GM12878 (cell line): ENCODE measurements at regions not wholly inside any gene's neighbourhood (a gene's known extent, or its start where the extent isn't known, plus 50 kb on each side); places are given as distances from the start of the nearest gene placed in this dataset.

Experiments
- ATAC-seq: fragments of 200-7000 bp; cut with Tn5 transposase; 3 replicates; pipeline ENCODE4 v1.9.1; 2020; ENCODE audit warnings: mild to moderate bottlenecking, moderate library complexity
- BruUV-seq: library from RNA; stranded (reverse); fragments of 400-500 nt; replicated peaks from 2 replicates; lab custom pipeline; 2021; lab: Mats Ljungman, UMichigan
- CTCF ChIA-PET: fragments of 300-600 bp; sonication (Branson Sonifier 250); formaldehyde crosslinking; extraction: SDS; loops from one replicate; lab custom pipeline; 2021; ENCODE audit warnings: inconsistent platforms; lab: Yijun Ruan, JAX
- POLR2A ChIA-PET: fragments of 350-600 bp; formaldehyde crosslinking; extraction: SDS; loops from one replicate; lab custom pipeline; 2021; ENCODE audit warnings: inconsistent platforms; lab: Charles Lee
- RAD21 ChIA-PET: fragments of 300-600 bp; sonication (Branson Sonifier 250); formaldehyde crosslinking; loops from one replicate; lab custom pipeline; 2023; ENCODE audit warnings: antibody characterized with exemption; ENCODE audit not compliant: unreplicated experiment; lab: Charles Lee
- SMC1A ChIA-PET: fragments of 300-600 bp; sonication (Branson Sonifier 250); formaldehyde crosslinking; loops from one replicate; lab custom pipeline; 2023; ENCODE audit not compliant: unreplicated experiment, uncharacterized antibody; lab: Charles Lee
- DNase-seq: peaks from one replicate; pipeline ENCODE4 v3.0.0-alpha.2; 2011; ENCODE audit warnings: low read depth, low spot score
- FAIRE-seq: peaks from 3 replicates; lab custom pipeline; 2011; peaks lifted over from hg19 to GRCh38; lab: Jason Lieb, UNC
- H2AFZ ChIP-seq: 2 replicates; pipeline ENCODE4 v1.6.0; 2011; ENCODE audit warnings: low read depth, low read length, control low read depth; ENCODE audit not compliant: control insufficient read depth
- H3K27ac ChIP-seq: 2 replicates; pipeline ENCODE4 v1.5.1; 2011; ENCODE audit warnings: control low read depth; ENCODE audit not compliant: control insufficient read depth, insufficient read depth
- H3K27me3 ChIP-seq, 2 experiments: replicated peaks in 1 of 2; 2 replicates each; pipeline versions ENCODE4 v1.6.0 to v1.6.1; 2011; ENCODE audit warnings: low read length in 1 of 2; ENCODE audit not compliant: control insufficient read depth in 2 of 2, insufficient read depth in 2 of 2
- H3K36me3 ChIP-seq, 2 experiments: 2 replicates each; pipeline ENCODE4 v1.5.1; 2011; ENCODE audit warnings: low read length in 1 of 2; ENCODE audit not compliant: control insufficient read depth in 2 of 2, insufficient read depth in 2 of 2
- H3K4me1 ChIP-seq: 2 replicates; pipeline ENCODE4 v1.6.1; 2011; ENCODE audit warnings: mild to moderate bottlenecking, low read length, moderate library complexity, mixed read lengths; ENCODE audit not compliant: control insufficient read depth, insufficient read depth
- H3K4me2 ChIP-seq: 2 replicates; pipeline ENCODE4 v1.6.0; 2011; ENCODE audit warnings: control low read depth; ENCODE audit not compliant: control insufficient read depth, insufficient read depth
- H3K4me3 ChIP-seq: fragments of 200-600 bp; sonication (generic); 2 replicates; pipeline ENCODE4 v1.5.1; 2016
- H3K79me2 ChIP-seq: 2 replicates; pipeline ENCODE4 v1.6.0; 2011; ENCODE audit warnings: low read length; ENCODE audit not compliant: control insufficient read depth, insufficient read depth
- H3K9ac ChIP-seq: 2 replicates; pipeline ENCODE4 v1.8.0; 2011; ENCODE audit warnings: low read length, control low read depth, mixed read lengths; ENCODE audit not compliant: control insufficient read depth, insufficient read depth
- H3K9me3 ChIP-seq: replicated peaks from 3 replicates; pipeline ENCODE4 v1.5.1; 2011; ENCODE audit warnings: mild to moderate bottlenecking, low read length; ENCODE audit not compliant: control insufficient read depth, insufficient read depth
- H4K20me1 ChIP-seq: 2 replicates; pipeline ENCODE4 v1.6.0; 2011; ENCODE audit not compliant: control insufficient read depth, insufficient read depth
- BACH1 ChIP-seq: fragments of 450-650 bp; IDR thresholded peaks from 2 replicates; pipeline ENCODE4 v1.6.1; 2017; ENCODE audit warnings: mild to moderate bottlenecking, borderline replicate concordance
- BMI1 ChIP-seq: fragments of 450-650 bp; IDR thresholded peaks from 2 replicates; pipeline ENCODE4 v1.6.1; 2016; ENCODE audit warnings: mild to moderate bottlenecking, moderate library complexity, borderline replicate concordance
- EED ChIP-seq: sonication (generic); IDR thresholded peaks from 2 replicates; pipeline ENCODE4 v1.6.1; 2016; ENCODE audit warnings: antibody characterized with exemption, low read depth
- ESRRA ChIP-seq: IDR thresholded peaks from 2 replicates; pipeline ENCODE4 v1.6.1; 2012; ENCODE audit warnings: mild to moderate bottlenecking, low read length, improper control_type of control experiment
- FOS ChIP-seq: IDR thresholded peaks from 3 replicates; pipeline ENCODE4 v1.6.1; 2011; ENCODE audit warnings: borderline replicate concordance; ENCODE audit not compliant: insufficient read length; ENCODE audit errors: extremely low read depth
- IKZF1 ChIP-seq: fragments of 450-650 bp; conservative IDR thresholded peaks from 2 replicates; pipeline ENCODE4 v1.6.1; 2017; ENCODE audit warnings: antibody characterized with exemption, mild to moderate bottlenecking
- IKZF2 ChIP-seq, 2 experiments: fragments of 450-650 bp; IDR thresholded peaks; 2 replicates each; pipeline ENCODE4 v1.6.1; 2017; ENCODE audit warnings: mild to moderate bottlenecking in 2 of 2, moderate library complexity in 2 of 2
- NFYB ChIP-seq: IDR thresholded peaks from 2 replicates; pipeline ENCODE4 v1.6.1; 2011; ENCODE audit warnings: low read depth, mild to moderate bottlenecking, low read length, improper control_type of control experiment, moderate library complexity; ENCODE audit not compliant: insufficient read depth
- PBX3 ChIP-seq: IDR thresholded peaks from 2 replicates; pipeline ENCODE4 v1.6.1; 2011; ENCODE audit warnings: mild to moderate bottlenecking, low read depth, low read length, moderate library complexity; ENCODE audit not compliant: insufficient replicate concordance
- SMC3 ChIP-seq: IDR thresholded peaks from 2 replicates; pipeline ENCODE4 v1.6.1; 2011; ENCODE audit warnings: low read length, improper control_type of control experiment, borderline replicate concordance
- SREBF2 ChIP-seq: IDR thresholded peaks from 2 replicates; pipeline ENCODE4 v1.6.1; 2012; ENCODE audit warnings: mild to moderate bottlenecking, low read length
- STAT1 ChIP-seq: fragments of 450-650 bp; conservative IDR thresholded peaks from 2 replicates; pipeline ENCODE4 v1.6.1; 2014; ENCODE audit warnings: antibody characterized with exemption, mild to moderate bottlenecking
- YY1 ChIP-seq: IDR thresholded peaks from 2 replicates; pipeline ENCODE4 v1.6.1; 2011; ENCODE audit warnings: low read depth, mild to moderate bottlenecking, low read length
- ZNF622 ChIP-seq: fragments of 450-650 bp; IDR thresholded peaks from 2 replicates; pipeline ENCODE4 v1.6.1; 2017; ENCODE audit warnings: mild to moderate bottlenecking, inconsistent platforms
- ZSCAN29 ChIP-seq: fragments of 450-650 bp; IDR thresholded peaks from 2 replicates; pipeline ENCODE4 v1.6.1; 2017; ENCODE audit warnings: mild to moderate bottlenecking, moderate library complexity
- ZZZ3 ChIP-seq: IDR thresholded peaks from 2 replicates; pipeline ENCODE4 v1.6.1; 2011; ENCODE audit warnings: low read depth; ENCODE audit not compliant: control insufficient read depth, insufficient read length
- WGBS: methylation state at CpG from one replicate; pipeline ENCODE4 v1.1.6; 2016; ENCODE audit warnings: low lambda C conversion rate; ENCODE audit not compliant: insufficient replicate concordance, insufficient coverage; ENCODE audit errors: missing lambda C conversion rate; 5-methylcytosine and 5-hydroxymethylcytosine counted together
- in situ Hi-C: fragments of 300-500 bp; cut with MboI; formaldehyde crosslinking; loops from 9 replicates; pipeline ENCODE4 v1.14.3; 2018; ENCODE audit warnings: mixed read lengths
- intact Hi-C: fragments of 100-400 bp; cut with micrococcal nuclease; formaldehyde crosslinking; loops from one replicate; pipeline ENCODE4 v1.14.2; 2022; ENCODE audit not compliant: unreplicated experiment
- TF ChIP-seq, protein P1 (sequence below): fragments of 450-650 bp; formaldehyde crosslinking; IDR thresholded peaks from 2 replicates; pipeline ENCODE4 v1.4.0; 2022; ENCODE audit warnings: mild to moderate bottlenecking, moderate library complexity
- TF ChIP-seq, protein P2 (sequence below): fragments of 450-650 bp; IDR thresholded peaks from 2 replicates; pipeline ENCODE4 v1.6.1; 2017; ENCODE audit warnings: mild to moderate bottlenecking

- Histone ChIP-seq H3K27ac (no peak overlapping the region), H3K4me1 (no peaks in the 10 kb centered on the region), H3K4me2 (no peak overlapping the region), H3K36me3 (no peaks in the 10 kb centered on the region), H3K9me3 (no peaks in the 10 kb centered on the region), H2AFZ (no peak overlapping the region), H3K9ac (no peak overlapping the region), H3K27me3 (no peaks in the 10 kb centered on the region; a peak in 2 of 4 replicates), H3K79me2 (no peaks in the 10 kb centered on the region), H4K20me1 (no peaks in the 10 kb centered on the region), H3K4me3 (no peak overlapping the region)
- ChIA-PET SMC1A (no interaction called here), RAD21 (no interaction called here), POLR2A (no interaction called here), CTCF (no interaction called here)
- 1% methylated on average over 5 of the region's 5 CpGs for WGBS
- in situ Hi-C loops: no loop called here
- ATAC-seq: no peak
- no peak for DNase-seq
- FAIRE-seq: no peak
- no TSS peak for BruUV-seq
- intact Hi-C loops: no loop called here
- TF ChIP-seq ZNF622: no peak
- TF ChIP-seq BMI1: no peak
- no peak for TF ChIP-seq EED
- no peak for TF ChIP-seq IKZF2 (IDR thresholded peaks at IDR 0.05)
- TF ChIP-seq ZSCAN29: no peak
- TF ChIP-seq STAT1: no peak
- no peak for TF ChIP-seq BACH1
- no peak for TF ChIP-seq IKZF1
- no peak for TF ChIP-seq ZZZ3
- no peak for TF ChIP-seq YY1
- TF ChIP-seq FOS: no peak
- TF ChIP-seq, protein P1, sequence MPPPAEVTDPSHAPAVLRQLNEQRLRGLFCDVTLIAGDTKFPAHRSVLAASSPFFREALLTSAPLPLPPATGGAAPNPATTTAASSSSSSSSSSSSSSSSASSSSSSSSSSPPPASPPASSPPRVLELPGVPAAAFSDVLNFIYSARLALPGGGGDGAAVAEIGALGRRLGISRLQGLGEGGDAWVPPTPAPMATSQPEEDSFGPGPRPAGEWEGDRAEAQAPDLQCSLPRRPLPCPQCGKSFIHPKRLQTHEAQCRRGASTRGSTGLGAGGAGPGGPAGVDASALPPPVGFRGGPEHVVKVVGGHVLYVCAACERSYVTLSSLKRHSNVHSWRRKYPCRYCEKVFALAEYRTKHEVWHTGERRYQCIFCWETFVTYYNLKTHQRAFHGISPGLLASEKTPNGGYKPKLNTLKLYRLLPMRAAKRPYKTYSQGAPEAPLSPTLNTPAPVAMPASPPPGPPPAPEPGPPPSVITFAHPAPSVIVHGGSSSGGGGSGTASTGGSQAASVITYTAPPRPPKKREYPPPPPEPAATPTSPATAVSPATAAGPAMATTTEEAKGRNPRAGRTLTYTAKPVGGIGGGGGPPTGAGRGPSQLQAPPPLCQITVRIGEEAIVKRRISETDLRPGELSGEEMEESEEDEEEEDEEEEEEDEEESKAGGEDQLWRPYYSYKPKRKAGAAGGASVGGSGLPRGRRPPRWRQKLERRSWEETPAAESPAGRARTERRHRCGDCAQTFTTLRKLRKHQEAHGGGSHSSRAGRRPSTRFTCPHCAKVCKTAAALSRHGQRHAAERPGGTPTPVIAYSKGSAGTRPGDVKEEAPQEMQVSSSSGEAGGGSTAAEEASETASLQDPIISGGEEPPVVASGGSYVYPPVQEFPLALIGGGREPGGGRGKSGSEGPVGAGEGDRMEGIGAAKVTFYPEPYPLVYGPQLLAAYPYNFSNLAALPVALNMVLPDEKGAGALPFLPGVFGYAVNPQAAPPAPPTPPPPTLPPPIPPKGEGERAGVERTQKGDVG (CRISPR knock-in tag): no peak
- TF ChIP-seq ESRRA: no peak
- no peak for TF ChIP-seq SREBF2
- TF ChIP-seq NFYB: no peak
- no peak for TF ChIP-seq SMC3
- TF ChIP-seq PBX3: no peak
- TF ChIP-seq, protein P2, sequence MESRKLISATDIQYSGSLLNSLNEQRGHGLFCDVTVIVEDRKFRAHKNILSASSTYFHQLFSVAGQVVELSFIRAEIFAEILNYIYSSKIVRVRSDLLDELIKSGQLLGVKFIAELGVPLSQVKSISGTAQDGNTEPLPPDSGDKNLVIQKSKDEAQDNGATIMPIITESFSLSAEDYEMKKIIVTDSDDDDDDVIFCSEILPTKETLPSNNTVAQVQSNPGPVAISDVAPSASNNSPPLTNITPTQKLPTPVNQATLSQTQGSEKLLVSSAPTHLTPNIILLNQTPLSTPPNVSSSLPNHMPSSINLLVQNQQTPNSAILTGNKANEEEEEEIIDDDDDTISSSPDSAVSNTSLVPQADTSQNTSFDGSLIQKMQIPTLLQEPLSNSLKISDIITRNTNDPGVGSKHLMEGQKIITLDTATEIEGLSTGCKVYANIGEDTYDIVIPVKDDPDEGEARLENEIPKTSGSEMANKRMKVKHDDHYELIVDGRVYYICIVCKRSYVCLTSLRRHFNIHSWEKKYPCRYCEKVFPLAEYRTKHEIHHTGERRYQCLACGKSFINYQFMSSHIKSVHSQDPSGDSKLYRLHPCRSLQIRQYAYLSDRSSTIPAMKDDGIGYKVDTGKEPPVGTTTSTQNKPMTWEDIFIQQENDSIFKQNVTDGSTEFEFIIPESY: no peak
These were observed 50.9 kb upstream of the LINC01488 start for GRCh38 chr11:69430566-69430965.
